Epithelial cell of esophagus (primary cell): ENCODE measurements at regions not wholly inside any gene's neighbourhood (a gene's known extent, or its start where the extent isn't known, plus 50 kb on each side); places are given as distances from the start of the nearest gene placed in this dataset.

Experiments
- DNase-seq: peaks from one replicate; pipeline ENCODE4 v3.0.0; 2010; ENCODE audit warnings: low read depth
- H3K4me3 ChIP-seq: 2 replicates; pipeline ENCODE4 v1.5.1; 2011; ENCODE audit warnings: mild to moderate bottlenecking, low read length, control low read depth
- TF ChIP-seq, protein P1 (sequence below): IDR thresholded peaks from 2 replicates; pipeline ENCODE4 v1.5.1; 2011; ENCODE audit warnings: low read depth, mild to moderate bottlenecking, low read length, control low read depth, inconsistent platforms; ENCODE audit not compliant: insufficient read depth; ENCODE audit errors: missing control alignments

DNA sequence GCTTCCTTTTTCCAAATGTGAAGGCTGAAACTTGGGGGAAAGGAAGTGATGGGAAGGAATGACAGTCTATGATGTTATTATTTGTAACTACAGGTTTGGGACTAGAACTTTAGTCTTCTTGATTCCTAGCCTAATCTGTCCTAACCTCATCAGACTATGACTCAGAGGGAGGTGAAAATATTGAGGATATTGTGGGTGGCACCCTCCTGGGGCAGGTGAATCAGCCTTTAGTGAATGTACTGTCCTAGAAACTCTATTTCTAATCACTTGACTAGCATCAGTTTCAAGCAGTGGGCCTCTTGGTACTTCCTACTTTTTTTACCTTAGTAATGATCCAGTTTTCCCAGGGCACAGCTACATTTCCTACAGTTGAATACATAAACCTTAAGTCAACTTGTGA lies 829.0 kb upstream of the API5 start:
- no peak overlapping the region for H3K4me3 ChIP-seq
- peak; percentile 1 for DNase-seq
- TF ChIP-seq, protein P1, sequence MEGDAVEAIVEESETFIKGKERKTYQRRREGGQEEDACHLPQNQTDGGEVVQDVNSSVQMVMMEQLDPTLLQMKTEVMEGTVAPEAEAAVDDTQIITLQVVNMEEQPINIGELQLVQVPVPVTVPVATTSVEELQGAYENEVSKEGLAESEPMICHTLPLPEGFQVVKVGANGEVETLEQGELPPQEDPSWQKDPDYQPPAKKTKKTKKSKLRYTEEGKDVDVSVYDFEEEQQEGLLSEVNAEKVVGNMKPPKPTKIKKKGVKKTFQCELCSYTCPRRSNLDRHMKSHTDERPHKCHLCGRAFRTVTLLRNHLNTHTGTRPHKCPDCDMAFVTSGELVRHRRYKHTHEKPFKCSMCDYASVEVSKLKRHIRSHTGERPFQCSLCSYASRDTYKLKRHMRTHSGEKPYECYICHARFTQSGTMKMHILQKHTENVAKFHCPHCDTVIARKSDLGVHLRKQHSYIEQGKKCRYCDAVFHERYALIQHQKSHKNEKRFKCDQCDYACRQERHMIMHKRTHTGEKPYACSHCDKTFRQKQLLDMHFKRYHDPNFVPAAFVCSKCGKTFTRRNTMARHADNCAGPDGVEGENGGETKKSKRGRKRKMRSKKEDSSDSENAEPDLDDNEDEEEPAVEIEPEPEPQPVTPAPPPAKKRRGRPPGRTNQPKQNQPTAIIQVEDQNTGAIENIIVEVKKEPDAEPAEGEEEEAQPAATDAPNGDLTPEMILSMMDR = no peak

DNA sequence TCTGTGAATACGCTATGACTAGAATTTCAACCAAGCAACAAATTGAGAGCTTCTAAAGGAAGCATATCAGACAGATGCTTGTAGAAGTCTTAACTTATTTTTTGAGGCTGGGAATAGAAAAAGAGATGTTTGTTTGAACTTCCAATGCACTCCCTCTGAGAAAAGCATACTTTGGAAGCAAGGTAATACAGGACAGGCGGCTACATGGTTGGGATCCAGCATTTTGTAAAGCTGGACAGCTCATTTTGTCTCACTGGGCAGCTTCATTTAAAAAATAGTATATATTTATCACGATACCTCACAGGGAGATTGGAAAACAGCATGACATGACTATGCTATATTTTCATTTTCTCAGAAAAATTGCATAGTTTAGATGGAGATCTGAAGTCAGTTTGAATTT lies 821.3 kb upstream of the API5 start:
- H3K4me3 ChIP-seq = no peak overlapping the region
- TF ChIP-seq, protein P1 = no peak

DNA sequence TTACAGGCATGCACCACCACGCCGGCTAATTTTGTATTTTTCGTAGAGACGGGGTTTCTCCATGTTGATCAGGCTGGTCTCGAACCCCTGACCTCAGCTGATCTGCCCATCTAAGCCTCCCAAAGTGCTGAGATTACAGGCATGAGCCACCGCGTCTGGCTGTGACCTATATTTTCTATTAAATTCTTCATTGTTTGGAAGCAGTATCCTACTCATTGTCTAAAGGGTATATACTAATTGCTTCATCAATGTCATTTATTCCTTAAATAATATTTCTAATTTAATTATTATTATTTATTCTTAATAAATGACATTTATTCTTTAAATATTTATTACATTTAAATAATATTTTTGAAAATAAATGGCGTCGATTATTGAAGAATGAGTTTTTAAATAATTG lies 817.3 kb upstream of the API5 start:
- H3K4me3 ChIP-seq = no peak overlapping the region
- TF ChIP-seq, protein P1 = no peak
- no peak for DNase-seq

More for the DNA sequence above, 821.3 kb upstream of the API5 start:
- no peak for DNase-seq

DNA sequence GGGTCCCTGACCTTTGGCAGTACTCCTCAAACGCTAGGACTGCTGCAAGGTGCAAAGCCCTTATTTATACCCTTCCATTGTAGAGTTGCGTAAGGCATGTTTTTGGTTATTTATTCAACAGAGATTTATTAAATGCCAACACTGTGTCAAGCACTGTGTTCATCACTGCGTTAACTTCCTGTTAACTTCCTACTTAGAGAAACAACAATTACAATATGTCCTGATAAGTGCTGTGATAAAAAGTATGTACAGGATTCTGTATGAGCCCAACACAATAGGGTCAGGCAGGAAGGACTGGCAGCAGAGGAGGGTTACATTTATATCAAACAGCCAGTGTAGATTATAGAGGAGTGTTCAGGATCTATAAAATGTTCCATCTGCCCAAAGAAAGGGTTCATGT lies 812.8 kb upstream of the API5 start:
- no peak overlapping the region for H3K4me3 ChIP-seq
- TF ChIP-seq, protein P1 = no peak
- no peak for DNase-seq

DNA sequence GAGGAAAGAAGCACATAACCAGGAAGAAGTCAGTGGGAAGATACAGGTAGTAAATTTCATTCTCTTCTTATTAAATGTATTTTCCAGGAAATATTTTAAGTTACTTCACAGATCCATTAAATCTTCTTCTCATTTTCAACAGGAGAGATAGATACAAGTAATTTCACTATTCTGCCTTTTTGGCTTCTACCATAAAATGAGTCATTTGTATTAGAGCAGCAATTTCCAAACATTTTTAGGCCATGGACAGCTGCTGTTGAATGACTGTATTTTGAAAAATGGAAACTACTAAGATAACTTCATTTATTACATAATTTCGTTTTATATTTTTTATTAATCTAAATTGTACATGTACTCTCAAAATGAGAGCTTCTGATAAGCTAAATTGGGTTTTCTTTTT lies 809.6 kb upstream of the API5 start:
- no peak for DNase-seq
- no peak overlapping the region for H3K4me3 ChIP-seq
- TF ChIP-seq, protein P1 = no peak

DNA sequence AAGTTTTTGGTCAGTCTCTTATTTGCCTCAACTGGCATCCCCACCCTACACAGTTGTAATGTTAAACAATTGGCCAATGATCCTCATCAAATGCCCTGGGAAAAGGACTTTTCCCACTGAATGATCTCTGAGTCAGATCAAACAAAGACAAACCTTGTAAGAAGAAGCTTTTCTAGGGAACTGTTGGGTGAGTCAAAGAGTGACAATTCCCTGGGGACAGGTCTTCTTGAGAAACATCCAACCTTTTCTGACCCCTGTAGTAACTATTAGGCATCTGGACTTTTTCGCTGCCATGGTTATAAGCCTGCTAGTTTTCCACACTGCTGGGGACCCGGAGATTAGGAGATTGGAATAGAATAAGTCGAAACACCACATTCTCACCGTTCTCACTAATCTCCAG lies 789.8 kb upstream of the API5 start:
- TF ChIP-seq, protein P1 = no peak
- no peak overlapping the region for H3K4me3 ChIP-seq
- DNase-seq = no peak

DNA sequence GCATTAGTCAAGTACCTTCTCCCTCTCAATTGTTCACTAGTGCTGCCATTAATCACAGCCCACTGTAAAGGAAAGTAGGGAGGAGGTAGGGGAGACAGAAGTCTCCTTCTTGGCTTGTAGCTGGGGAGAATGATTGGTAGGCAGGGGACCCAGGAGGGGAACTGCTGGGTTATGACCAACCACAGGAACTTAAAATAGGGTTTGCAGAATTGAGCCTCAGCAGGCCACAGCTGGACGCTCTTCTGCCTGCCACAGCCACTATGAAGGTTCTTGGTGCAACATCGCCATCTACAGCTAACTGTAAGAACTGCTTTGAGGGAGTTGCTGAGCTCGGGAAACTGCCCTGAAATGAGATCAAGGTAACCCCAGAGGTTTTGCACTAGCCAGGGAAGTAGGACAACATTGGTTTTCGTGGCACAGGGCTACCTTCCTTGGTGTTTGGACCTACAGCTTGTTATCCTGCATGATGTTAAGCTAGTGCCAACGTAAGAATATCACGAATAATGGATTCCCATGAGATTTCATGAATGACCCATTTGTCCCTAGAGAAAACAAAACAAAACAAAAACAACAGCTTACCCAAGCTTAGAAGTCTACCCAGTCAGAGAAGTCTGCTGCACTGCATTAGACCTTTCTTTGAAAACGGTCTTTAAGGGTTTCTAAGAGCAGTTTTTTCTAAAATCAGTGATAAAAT lies 787.1 kb upstream of the API5 start:
- peak; percentile 65 for DNase-seq

More for the DNA sequence above, 787.1 kb upstream of the API5 start:
- no peak overlapping the region for H3K4me3 ChIP-seq
- TF ChIP-seq, protein P1 = peak; percentile 76
